Activated CD4-positive, alpha-beta T cell treated with anti-CD3 and anti-CD28 coated beads for 36 hours (primary cell): ENCODE measurements at regions not wholly inside any gene's neighbourhood (a gene's known extent, or its start where the extent isn't known, plus 50 kb on each side); places are given as distances from the start of the nearest gene placed in this dataset.

Source experiments
- ATAC-seq: fragments of 200-7000 bp; cut with Tn5 transposase; one replicate; pipeline ENCODE4 v1.10.0; 2021; ENCODE audit warnings: mild to moderate bottlenecking, moderate library complexity
- CTCF ChIA-PET: fragments of 350-600 bp; sonication (Branson Sonifier 250); formaldehyde crosslinking; loops from one replicate; lab custom pipeline; 2021; ENCODE audit warnings: antibody characterized with exemption; lab: Charles Lee
- POLR2A ChIA-PET: fragments of 350-600 bp; sonication (Branson Sonifier 250); formaldehyde crosslinking; loops from one replicate; lab custom pipeline; 2021; ENCODE audit warnings: antibody characterized with exemption, inconsistent platforms; lab: Charles Lee
- DNase-seq: peaks from one replicate; pipeline ENCODE4 v3.0.0-alpha.2; 2020
- H3K27ac Mint-ChIP-seq: one replicate; pipeline ENCODE4 v1.8.0; 2021; ENCODE audit warnings: mixed read lengths
- H3K27me3 Mint-ChIP-seq: one replicate; pipeline ENCODE4 v1.8.0; 2021; ENCODE audit warnings: mixed read lengths
- H3K36me3 Mint-ChIP-seq: one replicate; pipeline ENCODE4 v1.8.0; 2021; ENCODE audit warnings: low read depth, mixed read lengths
- H3K4me1 Mint-ChIP-seq: one replicate; pipeline ENCODE4 v1.8.0; 2021; ENCODE audit warnings: mixed read lengths
- H3K4me3 Mint-ChIP-seq: one replicate; pipeline ENCODE4 v1.8.0; 2021; ENCODE audit warnings: mild to moderate bottlenecking, moderate library complexity, mixed read lengths
- H3K9me3 Mint-ChIP-seq: one replicate; pipeline ENCODE4 v1.8.0; 2021; ENCODE audit warnings: low read depth, mixed read lengths
- intact Hi-C, 2 experiments: fragments of 100-400 bp; cut with DNase I in 1 of 2; cut with micrococcal nuclease in 1 of 2; formaldehyde crosslinking; loops; one replicate each; pipeline versions ENCODE4 v1.14.2 to v1.15.1; 2022 to 2024; cut with DNase I, micrococcal nuclease

DNA sequence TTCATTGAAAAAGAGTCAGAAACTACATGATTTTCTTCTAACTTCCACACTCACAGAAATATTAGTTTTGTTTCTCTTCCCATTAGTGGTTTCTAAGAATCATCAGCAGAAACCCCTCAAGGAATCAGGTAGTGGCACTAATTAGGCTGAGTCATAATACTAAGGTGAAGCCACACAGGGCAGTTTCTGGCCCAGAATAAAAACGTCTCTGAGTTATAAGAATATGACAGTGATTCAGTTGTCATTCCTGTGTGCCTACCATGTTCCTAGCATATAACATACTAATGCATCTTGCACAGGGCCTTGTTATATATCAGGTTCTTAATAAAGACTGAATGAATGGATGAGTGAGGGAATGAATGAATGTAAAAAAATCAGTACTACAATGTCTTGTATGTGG, 206.0 kb upstream of the PLEKHG7 start:
- no peaks in the 10 kb centered on the region for H3K27me3 Mint-ChIP-seq
- ChIA-PET CTCF (interaction anchor here (0.7 kb wide), 1 partner anchor 486 kb away, joined by 3 read pairs; no protein-coding TSS in a partner anchor), POLR2A (no interaction called here)
- ATAC-seq (no peak), DNase-seq (no peak)
- no peak overlapping the region for H3K27ac Mint-ChIP-seq
- intact Hi-C loops = no loop called here
- H3K36me3 Mint-ChIP-seq = no peaks in the 10 kb centered on the region
- H3K4me3 Mint-ChIP-seq = no peak overlapping the region
- H3K4me1 Mint-ChIP-seq = peaks cover 13% of the 10 kb centered on the region
- peaks cover 2% of the 10 kb centered on the region for H3K9me3 Mint-ChIP-seq

DNA sequence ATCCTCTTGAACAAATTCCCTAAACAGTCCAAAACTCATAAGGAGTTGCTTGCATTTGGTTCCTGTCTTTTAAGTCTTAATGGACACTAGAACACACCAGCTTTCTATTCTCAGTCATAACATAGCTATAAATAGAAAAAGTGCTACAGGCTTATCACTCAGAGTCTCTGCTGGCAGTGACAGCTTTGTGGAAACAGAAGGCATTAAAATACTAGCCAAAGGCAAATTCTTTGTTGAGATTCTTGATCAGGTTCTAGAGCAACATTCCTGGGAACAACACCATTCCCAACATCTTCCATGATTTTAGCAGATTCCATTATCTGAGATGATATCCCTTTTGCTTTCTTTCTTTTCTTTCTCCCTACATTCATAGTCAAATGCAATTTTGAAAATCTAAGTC, 207.7 kb upstream of the PLEKHG7 start:
- ChIA-PET POLR2A (no interaction called here), CTCF (interaction anchor here (1.0 to 1.5 kb wide), 3 partner anchors 8 to 16 kb away, joined by 3 to 4 read pairs (median 4); no protein-coding TSS in a partner anchor)
- no peak overlapping the region for H3K4me3 Mint-ChIP-seq
- H3K27ac Mint-ChIP-seq = no peak overlapping the region
- peaks cover 13% of the 10 kb centered on the region for H3K4me1 Mint-ChIP-seq
- DNase-seq (no peak), ATAC-seq (no peak)
- H3K9me3 Mint-ChIP-seq = peaks cover 6% of the 10 kb centered on the region
- intact Hi-C loops = no loop called here
- no peaks in the 10 kb centered on the region for H3K36me3 Mint-ChIP-seq
- H3K27me3 Mint-ChIP-seq = no peaks in the 10 kb centered on the region

DNA sequence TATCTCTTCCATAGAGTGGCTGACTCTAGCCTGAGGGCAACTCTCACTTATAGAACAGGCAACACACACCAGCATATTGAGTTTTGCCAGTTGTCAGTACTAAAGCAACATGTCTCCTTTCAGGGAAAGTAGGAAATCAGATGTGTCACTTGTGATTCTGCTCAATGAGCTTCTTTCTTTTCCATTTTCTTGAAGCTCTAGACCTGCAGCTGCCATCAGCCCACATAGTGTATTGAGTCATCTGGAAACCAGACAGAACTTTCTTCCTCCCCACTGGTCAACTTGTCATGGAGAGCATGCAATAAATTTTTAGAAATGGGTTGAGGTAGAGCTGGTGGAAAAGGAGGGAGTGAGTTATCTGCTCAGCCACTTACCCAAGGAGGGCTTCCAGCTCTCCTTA, 209.0 kb upstream of the PLEKHG7 start:
- Mint-ChIP-seq H3K36me3 (no peaks in the 10 kb centered on the region), H3K27ac (peak overlapping the region; percentile 21), H3K4me3 (no peak overlapping the region), H3K9me3 (peaks cover 6% of the 10 kb centered on the region), H3K4me1 (peaks cover 13% of the 10 kb centered on the region), H3K27me3 (no peaks in the 10 kb centered on the region)
- CTCF ChIA-PET = interaction anchor here (0.7 to 1.6 kb wide), 3 partner anchors 13 to 738 kb away, joined by 3 to 5 read pairs (median 3); no protein-coding TSS in a partner anchor
- POLR2A ChIA-PET = interaction anchor here (1.0 kb wide), 1 partner anchor 8 kb away, joined by 3 read pairs; no protein-coding TSS in a partner anchor
- intact Hi-C loops = no loop called here
- DNase-seq (no peak), ATAC-seq (peak; percentile 58)

DNA sequence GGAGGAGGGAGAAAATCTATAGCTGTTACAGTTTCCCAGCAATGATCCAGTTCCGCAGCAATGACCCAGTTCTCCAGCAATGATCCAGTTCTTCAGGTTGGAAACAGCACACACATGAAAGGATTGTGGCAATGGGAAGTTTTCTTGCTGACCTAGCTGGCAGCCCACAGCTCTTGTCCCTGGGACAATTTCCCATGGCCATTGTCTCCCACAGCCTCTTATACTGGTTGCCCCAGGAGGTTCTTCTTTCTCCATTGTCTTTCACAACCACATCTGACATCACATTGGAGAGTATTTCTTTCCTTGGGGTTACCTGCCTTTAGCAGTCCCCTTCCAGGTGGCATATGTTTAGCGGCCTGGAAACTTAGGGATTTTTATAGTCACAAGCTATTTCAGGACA, 209.8 kb upstream of the PLEKHG7 start:
- DNase-seq (no peak), ATAC-seq (no peak)
- ChIA-PET POLR2A (no interaction called here), CTCF (interaction anchor here (1.1 to 1.6 kb wide), 3 partner anchors 10 to 69 kb away, joined by 3 to 4 read pairs (median 3); no protein-coding TSS in a partner anchor)
- H3K36me3 Mint-ChIP-seq = no peaks in the 10 kb centered on the region
- intact Hi-C loops = no loop called here
- peaks cover 17% of the 10 kb centered on the region for H3K4me1 Mint-ChIP-seq
- H3K27me3 Mint-ChIP-seq = no peaks in the 10 kb centered on the region
- H3K27ac Mint-ChIP-seq = no peak overlapping the region
- H3K4me3 Mint-ChIP-seq = no peak overlapping the region
- peaks cover 8% of the 10 kb centered on the region for H3K9me3 Mint-ChIP-seq

DNA sequence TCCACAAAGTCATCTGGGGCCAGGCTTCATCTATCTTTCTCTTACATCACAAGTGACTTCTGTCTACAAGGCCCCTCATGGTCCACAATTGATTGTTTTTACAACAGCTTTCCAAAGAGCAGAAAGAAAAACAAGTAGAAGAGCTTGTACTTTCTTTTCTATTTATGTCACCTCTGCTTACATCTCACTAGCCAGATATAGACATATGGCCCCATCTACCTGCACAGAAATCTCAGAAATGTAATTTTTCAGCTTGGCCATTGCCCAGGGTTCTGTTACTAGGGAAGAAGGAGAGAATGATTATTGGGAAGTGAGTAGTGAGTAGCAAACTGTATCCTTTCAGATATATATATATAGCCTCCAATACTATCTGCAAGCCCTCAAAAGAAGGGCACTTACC, 210.5 kb upstream of the PLEKHG7 start:
- no peaks in the 10 kb centered on the region for H3K36me3 Mint-ChIP-seq
- H3K27me3 Mint-ChIP-seq = no peaks in the 10 kb centered on the region
- H3K4me3 Mint-ChIP-seq = no peak overlapping the region
- POLR2A ChIA-PET = no interaction called here
- ATAC-seq = no peak
- H3K27ac Mint-ChIP-seq = no peak overlapping the region
- peaks cover 8% of the 10 kb centered on the region for H3K9me3 Mint-ChIP-seq
- intact Hi-C loops = no loop called here
- CTCF ChIA-PET = interaction anchor here (1.1 to 1.4 kb wide), 2 partner anchors 10 to 69 kb away, joined by 3 to 4 read pairs; no protein-coding TSS in a partner anchor
- H3K4me1 Mint-ChIP-seq = peaks cover 17% of the 10 kb centered on the region
- DNase-seq = no peak

DNA sequence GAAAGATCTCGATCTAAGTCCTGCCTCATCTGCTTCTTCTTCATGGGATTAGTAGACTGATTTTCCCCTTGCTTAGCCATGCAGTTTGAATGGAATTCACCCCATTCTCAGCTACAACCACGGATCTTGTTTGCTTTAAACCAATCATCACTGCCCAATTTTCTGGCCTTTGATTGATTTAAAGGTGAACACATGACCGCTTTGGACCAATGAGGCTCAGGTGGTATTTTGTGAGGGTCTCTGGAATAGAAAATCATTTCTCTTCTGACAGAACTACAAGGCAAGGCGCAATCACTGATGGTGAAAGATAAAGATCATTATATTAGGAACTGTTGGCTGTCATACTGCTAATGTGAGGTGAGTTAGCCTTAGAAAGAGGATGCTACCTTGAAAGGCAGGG, 213.0 kb upstream of the PLEKHG7 start:
- H3K4me1 Mint-ChIP-seq = peaks cover 28% of the 10 kb centered on the region
- peaks cover 8% of the 10 kb centered on the region for H3K9me3 Mint-ChIP-seq
- no peaks in the 10 kb centered on the region for H3K27me3 Mint-ChIP-seq
- no peak for DNase-seq
- H3K27ac Mint-ChIP-seq = no peak overlapping the region
- no peak overlapping the region for H3K4me3 Mint-ChIP-seq
- intact Hi-C loops = no loop called here
- no peaks in the 10 kb centered on the region for H3K36me3 Mint-ChIP-seq
- ChIA-PET CTCF (no interaction called here), POLR2A (no interaction called here)
- ATAC-seq = no peak

- Mint-ChIP-seq H3K4me3 (no peak overlapping the region), H3K36me3 (no peaks in the 10 kb centered on the region), H3K27ac (no peak overlapping the region), H3K4me1 (peaks cover 24% of the 10 kb centered on the region), H3K9me3 (peaks cover 8% of the 10 kb centered on the region), H3K27me3 (no peaks in the 10 kb centered on the region)
- ATAC-seq (no peak), DNase-seq (no peak)
- intact Hi-C loops = no loop called here
- POLR2A ChIA-PET = no interaction called here
- CTCF ChIA-PET = interaction anchor here (1.0 kb wide), 1 partner anchor 13 kb away, joined by 3 read pairs; no protein-coding TSS in a partner anchor
Measured at GRCh38 chr12:92488735-92489134, 214.1 kb upstream of the PLEKHG7 start.

DNA sequence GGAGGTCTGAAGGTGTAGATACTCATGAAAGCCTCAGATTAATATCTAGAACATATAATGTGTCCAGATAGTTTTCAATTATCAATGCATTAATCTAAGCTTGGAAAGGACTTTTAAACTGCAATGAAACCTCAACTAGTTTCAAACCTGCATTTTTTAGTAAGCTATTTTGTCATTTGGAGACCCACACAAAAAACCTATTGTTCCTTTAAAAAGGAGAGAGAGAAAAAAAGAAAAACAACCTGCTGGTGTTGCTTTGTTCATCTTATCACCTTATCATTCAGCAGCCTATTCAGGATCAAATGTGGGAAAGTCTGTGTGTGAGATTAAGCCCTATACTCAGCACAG, 215.7 kb upstream of the PLEKHG7 start:
- Mint-ChIP-seq H3K27ac (no peak overlapping the region), H3K27me3 (no peaks in the 10 kb centered on the region), H3K9me3 (peaks cover 6% of the 10 kb centered on the region), H3K36me3 (no peaks in the 10 kb centered on the region), H3K4me3 (no peak overlapping the region), H3K4me1 (peaks cover 20% of the 10 kb centered on the region)
- ATAC-seq (no peak), DNase-seq (no peak)
- ChIA-PET POLR2A (interaction anchor here (0.6 kb wide), 1 partner anchor 354 kb away, joined by 7 read pairs; no protein-coding TSS in a partner anchor), CTCF (interaction anchor here (0.6 to 1.4 kb wide), 7 partner anchors 8 to 69 kb away, joined by 3 to 4 read pairs (median 3); no protein-coding TSS in a partner anchor)
- intact Hi-C loops = no loop called here

DNA sequence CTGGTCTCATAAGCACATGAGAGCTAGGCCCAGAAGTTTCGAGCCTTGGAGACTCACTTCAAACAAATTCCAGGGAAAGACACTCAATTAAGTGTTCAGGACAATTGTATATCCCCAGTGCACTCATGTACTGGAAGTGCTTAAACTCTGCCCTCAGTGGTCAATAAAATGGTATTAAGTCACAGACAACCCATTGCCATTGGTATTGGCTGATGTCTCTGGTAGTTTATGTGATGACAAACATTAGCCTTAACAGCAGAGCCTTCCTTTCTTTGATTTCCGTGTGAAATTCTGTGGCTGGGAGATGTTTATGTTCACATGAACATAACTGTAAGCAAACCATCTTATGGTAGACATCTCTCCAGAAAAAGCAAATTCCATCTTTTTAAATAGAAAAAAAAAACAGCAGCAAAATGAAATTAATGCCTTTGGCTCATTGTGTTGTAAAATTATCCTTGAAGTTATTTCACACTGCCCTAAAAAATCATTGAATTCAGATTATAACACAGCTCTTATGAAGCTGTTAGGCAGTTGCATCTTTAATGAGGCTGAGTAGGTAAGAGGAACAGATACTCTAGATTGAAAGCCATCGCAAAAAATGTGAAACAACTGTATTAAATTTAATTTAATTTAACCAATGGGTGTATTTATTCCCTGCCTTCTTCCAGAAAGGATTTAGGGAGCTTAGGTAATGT, 216.2 kb upstream of the PLEKHG7 start:
- ChIA-PET POLR2A (interaction anchor here (0.6 to 0.7 kb wide), 2 partner anchors 79 to 354 kb away, joined by 3 to 7 read pairs; no protein-coding TSS in a partner anchor), CTCF (interaction anchor here (0.6 to 1.4 kb wide), 8 partner anchors 9 to 127 kb away, joined by 3 to 4 read pairs (median 3); no protein-coding TSS in a partner anchor)
- H3K27me3 Mint-ChIP-seq = no peaks in the 10 kb centered on the region
- peaks cover 20% of the 10 kb centered on the region for H3K4me1 Mint-ChIP-seq
- DNase-seq (no peak), ATAC-seq (no peak)
- H3K4me3 Mint-ChIP-seq = no peak overlapping the region
- H3K36me3 Mint-ChIP-seq = no peaks in the 10 kb centered on the region
- peaks cover 4% of the 10 kb centered on the region for H3K9me3 Mint-ChIP-seq
- H3K27ac Mint-ChIP-seq = no peak overlapping the region
- intact Hi-C loops = no loop called here

GRCh38 chr12:92485351-92486348, 217.1 kb upstream of the PLEKHG7 start:
- POLR2A ChIA-PET = interaction anchor here (0.7 to 1.1 kb wide), 2 partner anchors 9 to 78 kb away, joined by 3 read pairs; no protein-coding TSS in a partner anchor
- no peaks in the 10 kb centered on the region for H3K27me3 Mint-ChIP-seq
- ATAC-seq (no peak), DNase-seq (no peak)
- intact Hi-C loops = no loop called here
- H3K4me3 Mint-ChIP-seq = no peak overlapping the region
- H3K27ac Mint-ChIP-seq = no peak overlapping the region
- peaks cover 1% of the 10 kb centered on the region for H3K9me3 Mint-ChIP-seq
- H3K4me1 Mint-ChIP-seq = peaks cover 20% of the 10 kb centered on the region
- H3K36me3 Mint-ChIP-seq = no peaks in the 10 kb centered on the region
- CTCF ChIA-PET = interaction anchor here (0.6 to 1.0 kb wide), 4 partner anchors 10 to 126 kb away, joined by 3 to 5 read pairs (median 4); no protein-coding TSS in a partner anchor

- H3K4me3 Mint-ChIP-seq = no peak overlapping the region
- intact Hi-C loops = no loop called here
- no peak for ATAC-seq
- CTCF ChIA-PET = no interaction called here
- H3K36me3 Mint-ChIP-seq = no peaks in the 10 kb centered on the region
- H3K4me1 Mint-ChIP-seq = peaks cover 25% of the 10 kb centered on the region
- DNase-seq = no peak
- H3K27me3 Mint-ChIP-seq = no peaks in the 10 kb centered on the region
- no peaks in the 10 kb centered on the region for H3K9me3 Mint-ChIP-seq
- POLR2A ChIA-PET = no interaction called here
- no peak overlapping the region for H3K27ac Mint-ChIP-seq
Measured at GRCh38 chr12:92482599-92482998, 220.2 kb upstream of the PLEKHG7 start.
